C1 segment of cervical spinal cord (tissue), 14 donors: ENCODE measurements at regions not wholly inside any gene's neighbourhood (a gene's known extent, or its start where the extent isn't known, plus 50 kb on each side); places are given as distances from the start of the nearest gene placed in this dataset.
"Not testable (repeated sequence)": the region's sequence is repeated elsewhere in the genome, so short reads cannot be mapped to it uniquely, and the experiment has no call there.

Source experiments
- DNase-seq, 14 donors: peaks; one replicate each; lab custom pipeline; 2025; lab: John Stamatoyannopoulos, UW

DNA sequence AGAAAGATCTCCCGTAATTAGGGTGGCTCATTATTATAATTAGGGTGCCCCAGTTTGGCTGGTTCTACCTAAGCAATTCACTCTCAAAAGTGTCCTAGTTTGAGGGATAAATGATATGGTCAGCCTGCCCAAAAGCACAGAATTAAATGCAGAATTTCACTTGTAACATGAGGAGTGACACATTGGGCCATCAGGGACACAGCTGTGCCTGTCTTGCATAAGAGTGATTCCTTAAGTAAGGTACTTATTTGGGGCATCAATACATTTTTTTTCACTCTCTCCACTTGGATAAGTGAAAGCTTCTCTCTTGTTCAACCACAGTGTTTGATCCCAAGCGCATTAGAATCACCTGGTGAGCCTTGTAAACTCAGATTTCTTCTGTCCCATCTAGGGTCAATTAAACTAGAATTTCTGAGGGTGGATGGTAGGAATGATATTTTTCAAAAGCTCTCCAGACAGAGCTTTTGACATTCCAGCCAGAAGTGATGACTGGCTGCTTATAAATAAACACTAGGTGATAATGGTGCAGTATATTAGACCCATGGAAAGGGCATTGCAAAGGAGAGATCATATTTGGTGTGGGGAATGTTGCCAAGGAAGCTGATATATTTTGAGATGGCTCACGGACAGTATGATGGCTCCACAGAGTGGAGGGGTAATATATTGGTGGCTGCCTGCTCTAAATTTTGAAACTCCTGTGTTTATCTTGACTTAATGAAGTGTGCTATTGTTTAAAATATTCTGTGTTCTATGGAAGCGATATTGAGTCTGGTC lies 458.1 kb upstream of the RASGRP1 start:
- DNase-seq, result no peak

DNA sequence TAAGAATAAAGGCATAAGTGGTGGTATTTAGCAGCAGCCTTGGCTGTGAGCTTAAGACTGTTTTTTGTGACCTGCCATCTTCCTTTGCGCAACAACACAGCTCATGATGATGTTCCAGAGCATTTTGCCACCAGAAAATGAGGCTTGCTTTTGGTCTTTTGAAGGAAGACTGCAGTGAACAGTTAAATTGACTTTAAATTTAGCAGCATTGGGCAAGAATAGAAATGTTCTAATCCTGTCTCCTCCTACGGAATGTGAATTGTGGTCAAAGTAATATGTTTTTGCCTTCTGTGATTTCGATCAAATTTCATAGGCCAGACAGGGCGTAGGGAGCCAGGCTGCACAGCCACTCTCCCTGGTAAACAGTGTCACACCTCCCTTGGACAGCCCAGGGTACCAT lies 460.7 kb upstream of the RASGRP1 start:
- DNase-seq, result no peak

GRCh38 chr15:39025881-39026280 lies 461.3 kb upstream of the RASGRP1 start:
- DNase-seq, result no peak

DNA sequence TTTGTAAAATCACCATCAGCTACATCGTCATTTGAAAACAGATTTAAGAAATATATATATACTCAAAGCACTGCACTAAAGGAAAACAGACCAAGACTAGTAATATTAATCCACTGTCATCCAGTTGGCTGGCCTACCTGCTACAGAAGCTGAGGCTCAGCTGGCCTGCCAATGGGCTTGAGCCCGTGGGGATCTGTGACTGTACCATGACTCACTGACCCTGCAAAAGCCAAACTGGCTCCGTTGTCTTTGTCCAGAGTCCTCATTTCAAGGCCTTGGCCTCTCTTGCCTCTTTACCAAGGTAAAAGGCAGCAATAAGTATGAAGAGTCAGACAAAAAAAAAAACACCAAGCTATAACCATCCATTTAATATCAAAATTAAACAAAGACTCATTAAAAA lies 463.5 kb upstream of the RASGRP1 start:
- no peak for DNase-seq

GRCh38 chr15:39029741-39030140 lies 465.1 kb upstream of the RASGRP1 start:
- DNase-seq, result no peak

DNA sequence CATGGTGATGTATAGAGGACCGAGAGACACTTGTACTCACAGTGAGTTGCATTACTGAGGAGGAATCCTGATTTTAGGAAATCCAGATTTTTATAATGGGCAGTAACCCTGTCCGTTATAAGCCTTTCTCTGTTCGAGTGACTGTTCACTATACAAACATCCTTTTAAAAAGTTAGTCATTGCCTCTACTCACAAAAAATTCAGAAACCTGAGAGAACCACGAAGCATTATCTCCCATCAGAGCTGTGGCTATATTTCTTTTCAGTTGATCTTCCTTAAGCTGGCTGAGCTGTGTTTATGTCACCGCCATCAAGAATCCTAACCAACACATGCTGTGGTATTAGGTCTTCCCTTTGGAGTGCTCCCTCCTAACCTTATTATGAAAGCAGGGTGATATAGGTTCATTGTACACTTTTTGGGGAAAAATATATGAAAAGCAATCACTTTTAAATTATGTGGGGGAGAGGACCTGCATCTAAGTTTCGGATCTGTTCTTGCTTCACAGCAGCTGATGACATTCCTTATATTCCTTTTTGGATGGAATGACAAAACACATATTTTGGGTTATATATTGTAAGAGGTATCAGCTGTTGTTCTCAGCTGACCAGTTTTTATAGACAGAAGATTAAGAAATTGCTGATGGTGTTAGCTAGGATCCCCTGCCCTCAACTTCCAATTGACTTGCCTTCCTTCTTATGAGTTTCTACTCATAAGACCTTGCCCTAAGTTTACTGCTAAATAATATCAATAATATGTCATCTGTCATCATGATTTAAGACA lies 465.9 kb upstream of the RASGRP1 start:
- no peak for DNase-seq

DNA sequence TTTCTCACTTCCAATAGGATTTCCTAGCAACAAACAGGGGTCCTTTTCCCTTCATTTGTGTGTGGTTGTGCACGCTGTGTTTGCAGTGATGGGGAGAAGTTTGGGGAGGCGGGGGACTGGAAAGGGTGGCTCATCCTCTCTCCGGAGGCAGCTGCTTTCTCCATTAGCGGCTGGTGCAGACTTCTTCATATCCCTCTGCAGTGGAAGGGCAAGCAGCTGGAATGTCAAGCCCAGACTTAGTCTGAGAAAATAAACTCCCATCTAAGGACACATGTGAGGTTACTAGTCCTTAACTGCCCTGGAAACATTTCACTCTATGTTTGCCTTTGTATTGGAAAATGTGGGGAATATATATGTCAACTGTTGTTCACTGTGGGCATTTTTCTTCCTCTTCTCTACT lies 467.0 kb upstream of the RASGRP1 start:
- DNase-seq, result no peak

GRCh38 chr15:39034816-39035215 lies 470.2 kb upstream of the RASGRP1 start:
- DNase-seq, result no peak

DNA sequence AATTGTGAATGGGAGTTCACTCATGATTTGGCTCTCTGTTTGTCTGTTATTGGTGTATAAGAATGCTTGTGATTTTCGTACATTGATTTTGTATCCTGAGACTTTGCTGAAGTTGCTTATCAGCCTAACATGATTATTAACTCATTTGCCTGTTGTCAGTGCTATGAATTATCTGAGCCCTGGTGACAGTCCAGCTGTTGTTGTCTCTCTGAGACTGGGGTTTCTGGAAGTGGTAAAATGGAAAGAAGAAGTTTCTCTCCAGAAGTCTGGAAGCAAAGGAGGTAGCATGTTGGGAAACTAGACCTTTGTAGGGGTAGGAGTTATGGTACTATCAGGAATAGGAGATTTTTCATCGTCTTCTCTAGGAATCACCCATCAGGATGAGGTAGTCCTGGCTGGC lies 473.0 kb upstream of the RASGRP1 start:
- not testable (repeated sequence) for DNase-seq

DNA sequence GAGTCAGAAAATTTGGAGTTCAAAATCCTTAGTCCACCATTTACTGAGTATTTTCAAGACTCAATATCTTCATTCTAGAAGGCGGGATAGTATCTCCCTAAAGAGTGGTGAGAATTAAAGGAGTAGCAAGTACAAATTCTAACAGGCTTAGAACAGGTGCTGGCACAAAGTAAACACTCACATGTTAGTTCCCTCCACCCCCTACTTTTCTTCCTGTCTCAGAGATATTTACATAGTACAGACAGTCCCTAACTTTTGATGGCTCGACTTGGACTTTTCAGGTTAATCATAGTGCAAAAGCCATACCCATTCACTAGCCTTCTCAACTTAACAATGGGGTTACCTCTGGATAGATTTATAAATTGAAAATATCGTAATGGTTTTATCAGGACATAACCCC lies 476.2 kb upstream of the RASGRP1 start:
- no peak for DNase-seq

GRCh38 chr15:39041979-39042495 lies 477.4 kb upstream of the RASGRP1 start:
- DNase-seq, result no peak

DNA sequence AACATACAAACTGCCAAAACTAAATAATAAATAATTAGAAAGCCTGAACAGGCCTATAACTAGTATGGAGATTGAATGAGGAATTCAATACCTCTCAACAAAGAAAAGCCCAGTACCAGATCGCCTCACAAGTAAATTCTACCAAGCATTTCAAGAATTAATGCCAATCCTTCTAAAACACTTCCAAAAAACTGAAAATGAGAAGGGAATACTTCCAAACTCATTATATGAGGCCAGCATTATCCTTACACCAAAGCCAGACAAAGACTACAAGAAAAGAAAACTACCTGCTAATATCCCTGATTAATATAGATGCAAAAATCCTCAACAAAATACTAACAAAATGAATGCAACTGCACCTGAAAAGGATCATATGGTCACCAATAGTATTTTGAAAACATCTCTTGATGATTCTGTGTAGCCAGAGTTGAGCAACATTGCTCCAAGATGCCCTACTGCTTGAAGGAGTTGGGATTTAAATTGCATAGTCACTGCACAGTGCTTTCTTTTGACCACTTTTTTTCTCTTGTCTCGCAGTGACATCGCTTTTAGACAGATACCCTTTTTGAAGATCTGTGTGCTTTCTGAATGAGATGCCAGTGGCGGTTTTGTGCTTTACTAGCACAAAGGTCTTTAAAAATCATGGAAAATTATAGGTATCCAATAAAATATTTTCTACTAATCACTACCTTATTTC lies 487.2 kb upstream of the RASGRP1 start:
- DNase-seq, result peak in 1 of 14 donors; percentile 77

GRCh38 chr15:39052323-39052705 lies 487.7 kb upstream of the RASGRP1 start:
- peak in 3 of 14 donors; percentile 0 to 92 (median 2) for DNase-seq

GRCh38 chr15:39053480-39053879 lies 488.9 kb upstream of the RASGRP1 start:
- DNase-seq, result peak in 1 of 14 donors; percentile 23

DNA sequence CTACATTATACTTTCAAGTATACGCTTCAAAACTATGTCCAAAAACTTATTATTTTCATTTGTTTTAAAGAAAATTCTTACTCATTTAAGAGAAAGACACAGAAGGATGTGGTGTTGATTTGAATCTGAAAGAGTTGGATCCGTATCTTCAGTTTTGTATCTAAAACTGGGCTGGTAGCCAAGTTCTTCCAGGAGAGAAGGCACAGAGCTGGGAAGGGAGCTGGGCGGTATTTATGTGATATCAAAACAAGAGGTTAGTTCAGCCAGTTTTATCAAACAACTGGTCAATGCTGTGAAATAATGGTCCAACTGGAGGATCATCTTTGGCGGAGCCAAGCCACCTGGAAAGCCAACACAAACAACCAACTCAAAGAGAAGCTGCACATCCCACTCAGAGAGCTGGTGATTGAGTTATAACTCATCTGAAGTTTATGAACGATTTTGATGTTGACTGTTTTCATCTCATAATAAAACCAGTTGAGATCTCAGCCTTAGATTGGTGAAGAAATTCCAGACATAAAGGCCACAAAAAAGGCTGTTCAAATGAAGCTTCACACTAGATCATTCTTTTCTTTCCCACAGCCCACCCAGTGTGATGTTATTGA lies 489.6 kb upstream of the RASGRP1 start:
- DNase-seq, result peak in 1 of 14 donors; percentile 60

DNA sequence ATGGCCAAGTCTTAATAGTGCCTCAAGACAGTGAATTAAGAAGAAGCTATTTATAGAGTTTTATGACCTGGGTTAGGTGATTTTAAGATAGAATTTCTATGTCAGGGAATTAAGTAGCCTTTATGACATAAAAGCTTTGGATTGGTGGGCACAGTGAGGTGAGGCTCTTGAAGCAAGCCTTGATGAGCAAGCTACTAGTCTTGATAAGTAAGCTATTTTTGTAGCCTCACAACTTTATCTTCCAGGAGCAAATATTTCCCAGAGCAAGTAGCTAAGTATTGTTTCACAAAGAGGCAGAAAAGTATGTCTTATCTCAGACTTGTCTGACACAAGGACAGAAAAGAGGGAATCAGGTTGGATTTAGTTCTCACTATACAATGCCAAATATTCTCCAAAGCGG lies 491.7 kb upstream of the RASGRP1 start:
- DNase-seq, result no peak

GRCh38 chr15:39058351-39059131 lies 493.9 kb upstream of the RASGRP1 start:
- DNase-seq, result peak in 1 of 14 donors; percentile 55

DNA sequence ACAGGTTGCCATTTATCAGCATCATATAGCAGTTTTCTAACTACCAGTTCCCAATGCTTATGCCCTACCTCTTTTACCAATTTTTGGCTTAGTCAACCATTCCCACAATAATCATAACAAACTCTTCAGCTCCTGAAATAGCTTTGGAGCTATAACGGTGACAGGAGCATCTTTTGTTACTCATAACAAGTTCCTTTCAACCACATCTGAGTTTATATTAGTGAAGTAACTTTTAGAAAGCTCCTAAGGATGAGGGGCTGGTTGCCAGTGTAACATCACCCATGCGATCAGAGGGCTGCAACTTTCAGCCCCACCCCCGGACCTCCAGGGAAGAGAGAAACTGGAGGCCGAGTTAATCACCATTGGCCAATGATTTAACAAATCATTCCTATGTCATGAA lies 495.3 kb upstream of the RASGRP1 start:
- no peak for DNase-seq

- DNase-seq, result no peak
These were observed 497.4 kb upstream of the RASGRP1 start for GRCh38 chr15:39061952-39062464.

DNA sequence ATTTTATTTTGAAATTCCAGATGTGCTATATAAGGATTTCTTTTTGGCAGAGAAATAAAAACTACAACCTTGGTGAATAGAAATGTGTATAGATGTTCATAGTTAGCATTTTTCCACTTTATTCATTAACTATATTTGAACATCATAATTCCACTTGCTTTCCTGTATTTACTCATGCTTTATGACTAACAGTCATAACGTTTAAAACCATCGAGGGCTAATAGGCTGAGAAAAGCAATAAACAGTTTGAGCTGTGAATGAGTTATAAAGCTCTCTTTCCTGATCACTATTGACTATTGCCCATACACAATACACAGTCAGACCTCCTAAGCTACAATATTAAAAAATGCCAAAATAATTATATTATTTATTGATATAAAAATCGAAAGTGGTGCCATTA lies 502.1 kb upstream of the RASGRP1 start:
- DNase-seq, result no peak
